GM21526 (cell line): ENCODE measurements at regions not wholly inside any gene's neighbourhood (a gene's known extent, or its start where the extent isn't known, plus 50 kb on each side); places are given as distances from the start of the nearest gene placed in this dataset.

Experiments
- ATAC-seq: cut with Tn5 transposase; IDR thresholded peaks from one replicate; pipeline ENCODE4 v1.9.1; 2021; ENCODE audit warnings: moderate library complexity; ENCODE audit not compliant: unreplicated experiment, low FRiP score

- ATAC-seq = no peak
Observed at GRCh38 chr4:43886196-43886595, 562.4 kb downstream of the KCTD8 start.

DNA sequence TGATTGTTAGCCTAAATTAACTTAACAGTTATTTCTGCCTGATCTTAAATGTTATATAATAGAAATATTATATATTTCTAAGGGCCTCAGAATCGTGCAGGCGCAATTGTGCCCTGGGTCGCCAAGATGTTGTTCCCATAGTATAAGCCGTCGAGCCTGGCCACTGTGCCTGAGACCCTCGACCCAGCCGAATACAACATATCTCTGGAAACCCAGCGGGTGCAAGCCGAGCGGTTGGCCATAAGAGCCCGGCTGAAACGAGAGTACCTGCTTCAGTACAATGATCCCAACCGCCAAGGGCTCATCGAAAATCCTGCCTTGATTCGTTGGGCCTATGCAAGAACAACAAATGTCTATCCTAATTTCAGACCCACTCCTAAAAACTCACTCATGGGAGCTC lies 549.8 kb downstream of the KCTD8 start:
- no peak for ATAC-seq

DNA sequence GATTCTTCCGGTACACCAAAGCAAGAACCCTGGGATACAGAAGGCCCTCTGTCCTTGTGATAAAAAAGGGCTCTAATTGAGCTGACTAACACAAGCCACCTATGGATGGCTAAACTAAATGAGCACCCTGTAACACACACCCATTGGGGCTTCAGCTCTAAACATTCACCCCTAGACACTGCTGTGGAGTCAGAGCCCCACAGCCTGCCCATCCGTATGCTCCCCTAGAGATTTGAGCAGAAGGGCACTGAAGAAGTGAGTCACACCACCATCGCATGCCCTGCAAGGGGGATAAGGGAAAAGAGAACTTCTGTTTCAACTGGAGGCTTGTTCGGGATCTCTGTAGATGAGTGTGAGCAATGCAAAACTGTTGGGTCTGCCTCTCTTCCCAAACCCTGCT lies 545.2 kb downstream of the KCTD8 start:
- ATAC-seq = no peak

- no peak for ATAC-seq
Observed at GRCh38 chr4:43918377-43918776, 530.2 kb downstream of the KCTD8 start.

DNA sequence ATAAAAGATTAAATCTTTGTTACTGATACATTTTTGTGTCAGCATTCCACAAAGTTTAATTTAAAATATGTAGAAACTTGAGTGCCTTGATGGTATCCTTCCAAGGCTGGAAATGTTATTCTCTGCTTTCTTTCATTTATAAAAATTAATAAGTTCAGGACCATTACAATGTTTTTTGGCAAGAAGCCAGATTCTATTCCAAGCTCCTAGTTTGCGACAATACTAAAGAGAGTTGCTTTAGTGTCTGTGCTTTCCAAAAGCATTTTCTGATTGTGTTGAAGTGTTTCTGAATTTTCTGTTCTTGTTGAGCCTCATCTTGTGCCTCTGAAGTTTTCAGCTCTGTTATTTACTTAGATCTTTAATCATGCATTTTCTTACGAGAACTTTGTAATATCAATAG lies 516.2 kb downstream of the KCTD8 start:
- ATAC-seq = no peak

DNA sequence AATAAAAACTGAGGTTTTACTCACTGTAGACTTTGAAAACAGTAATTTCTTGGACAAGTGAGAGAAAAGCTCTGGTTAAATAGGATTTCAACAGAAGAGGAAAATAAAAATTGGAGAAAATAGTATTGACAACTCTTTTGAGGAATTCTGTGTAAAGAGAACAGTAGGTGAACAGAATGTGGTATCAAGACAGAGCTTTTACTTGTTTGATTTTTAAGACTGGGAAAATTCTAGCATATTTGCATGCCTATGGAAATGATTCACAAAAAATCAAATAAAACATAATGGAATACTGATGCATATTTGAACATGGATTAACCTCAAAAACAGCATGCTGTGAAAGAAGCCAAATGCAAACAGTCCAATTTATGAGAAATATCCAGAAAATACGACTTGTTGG lies 504.6 kb downstream of the KCTD8 start:
- no peak for ATAC-seq

DNA sequence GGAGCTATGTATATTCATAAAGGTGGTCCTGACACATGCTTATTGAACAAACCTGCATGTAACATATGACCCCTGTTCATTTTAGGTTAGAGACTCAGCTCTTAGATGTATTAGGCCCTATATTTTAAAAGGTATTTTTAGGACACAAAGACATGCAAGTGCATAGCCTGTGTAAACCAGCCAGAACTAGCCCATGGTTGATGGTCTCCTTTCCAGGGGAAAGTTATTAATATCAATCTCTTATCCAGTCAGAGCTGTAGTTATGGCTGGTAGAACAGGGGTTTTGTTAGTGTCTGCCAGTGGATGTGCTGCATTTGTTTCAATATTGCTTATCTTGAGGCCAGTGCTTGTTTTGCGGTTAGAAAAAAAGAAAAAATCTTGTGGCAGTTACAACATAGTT lies 488.6 kb downstream of the KCTD8 start:
- ATAC-seq = no peak

DNA sequence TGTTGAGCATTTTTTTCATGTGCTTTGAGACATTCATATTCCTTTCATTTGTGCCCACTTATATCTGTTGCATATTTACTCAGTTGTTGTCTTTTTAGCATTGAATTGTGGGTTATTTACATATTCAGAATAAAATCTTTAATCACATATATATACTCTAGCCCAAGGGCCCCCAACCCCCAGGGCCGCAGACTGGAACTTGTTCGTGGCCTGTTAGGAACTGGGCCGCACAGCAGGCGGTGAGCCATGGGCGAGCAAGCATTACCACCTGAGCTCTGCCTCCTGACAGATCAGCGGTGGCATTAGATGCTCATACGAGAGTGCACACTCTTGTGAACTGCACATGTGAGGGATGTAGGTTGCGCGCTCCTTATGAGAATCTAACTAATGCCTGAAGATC lies 480.6 kb downstream of the KCTD8 start:
- no peak for ATAC-seq

DNA sequence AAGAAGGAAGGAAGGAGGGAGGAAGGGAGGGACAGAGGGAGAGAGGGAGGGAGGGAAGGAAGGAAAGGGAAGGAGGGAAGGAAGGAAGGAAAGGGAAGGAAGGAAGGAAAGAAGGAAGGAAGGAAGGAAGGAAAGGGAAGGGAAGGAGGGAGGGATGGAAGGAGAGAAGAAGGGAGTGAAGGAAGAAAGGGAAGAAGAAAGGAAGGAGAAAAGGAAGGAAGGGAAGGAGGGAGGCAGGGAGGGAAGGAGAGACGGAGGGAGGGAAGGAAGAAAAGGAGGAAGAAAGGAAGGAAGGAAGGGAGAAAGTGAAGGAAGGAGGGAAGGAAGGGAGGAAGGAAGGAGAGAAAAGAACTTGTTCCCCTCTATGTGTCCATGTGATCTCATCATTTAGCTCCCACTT lies 465.0 kb downstream of the KCTD8 start:
- no peak for ATAC-seq

GRCh38 chr4:43987331-43987944 lies 461.2 kb downstream of the KCTD8 start:
- ATAC-seq = no peak

DNA sequence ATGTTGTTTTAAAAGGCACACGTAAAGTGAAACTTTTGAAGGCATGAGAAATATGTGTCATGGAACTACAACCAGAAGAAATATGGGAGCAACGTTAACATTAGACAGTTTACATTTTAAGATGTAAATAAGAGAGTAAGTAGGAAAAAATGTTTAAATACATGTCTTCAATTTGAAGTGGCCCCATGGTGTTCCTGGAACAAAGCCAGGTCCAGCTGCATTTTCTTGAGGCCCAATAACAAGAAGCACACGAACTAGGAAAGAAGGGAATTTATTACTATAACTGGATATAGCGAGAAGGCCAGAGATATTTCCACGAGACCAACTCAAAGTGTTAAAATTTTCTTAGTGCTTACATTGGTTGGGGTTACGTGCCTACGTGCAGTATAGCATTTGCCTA lies 458.1 kb downstream of the KCTD8 start:
- ATAC-seq = no peak

GRCh38 chr4:43990963-43991362 lies 457.6 kb downstream of the KCTD8 start:
- no peak for ATAC-seq

DNA sequence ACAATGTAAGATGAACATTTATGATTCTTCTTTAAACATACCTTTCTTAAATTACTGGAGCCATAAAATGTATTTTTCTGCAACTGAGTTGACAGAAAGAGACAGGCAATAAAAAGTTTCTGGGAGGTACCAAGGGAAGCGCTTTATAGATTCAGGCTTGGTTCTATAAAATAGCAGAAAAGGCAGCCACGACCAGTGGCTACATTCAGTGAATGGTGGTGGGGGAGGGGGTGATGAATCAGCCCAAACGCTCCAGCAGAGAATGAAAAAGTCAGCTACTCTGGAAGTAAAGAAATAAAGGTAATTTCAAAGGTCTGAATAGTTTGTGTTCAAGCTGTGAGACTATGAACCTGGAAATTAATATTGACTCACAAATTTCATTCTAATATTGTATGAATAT lies 456.1 kb downstream of the KCTD8 start:
- no peak for ATAC-seq

- ATAC-seq = no peak
Observed at GRCh38 chr4:43993196-43993902, 455.3 kb downstream of the KCTD8 start.

GRCh38 chr4:43999669-44000068 lies 448.9 kb downstream of the KCTD8 start:
- ATAC-seq = no peak

DNA sequence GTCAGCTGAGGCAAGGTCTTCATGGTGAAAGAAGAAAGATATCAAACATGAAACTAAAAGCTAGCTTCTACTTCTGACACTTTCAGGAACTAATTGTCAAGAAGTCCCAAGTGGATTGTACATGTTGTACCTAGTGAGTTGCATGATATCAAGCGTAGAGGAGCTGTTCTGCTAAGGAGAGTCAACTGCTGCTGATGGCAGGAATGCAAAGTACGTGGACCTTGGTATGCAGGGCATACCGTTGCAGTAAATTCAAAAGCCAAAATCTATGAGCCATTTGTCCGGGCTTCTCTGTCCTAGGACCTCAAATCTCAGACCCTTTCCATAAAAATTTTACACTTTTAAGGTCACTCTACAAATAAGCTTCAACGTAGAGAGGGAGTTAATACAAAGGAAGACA lies 446.2 kb downstream of the KCTD8 start:
- no peak for ATAC-seq

DNA sequence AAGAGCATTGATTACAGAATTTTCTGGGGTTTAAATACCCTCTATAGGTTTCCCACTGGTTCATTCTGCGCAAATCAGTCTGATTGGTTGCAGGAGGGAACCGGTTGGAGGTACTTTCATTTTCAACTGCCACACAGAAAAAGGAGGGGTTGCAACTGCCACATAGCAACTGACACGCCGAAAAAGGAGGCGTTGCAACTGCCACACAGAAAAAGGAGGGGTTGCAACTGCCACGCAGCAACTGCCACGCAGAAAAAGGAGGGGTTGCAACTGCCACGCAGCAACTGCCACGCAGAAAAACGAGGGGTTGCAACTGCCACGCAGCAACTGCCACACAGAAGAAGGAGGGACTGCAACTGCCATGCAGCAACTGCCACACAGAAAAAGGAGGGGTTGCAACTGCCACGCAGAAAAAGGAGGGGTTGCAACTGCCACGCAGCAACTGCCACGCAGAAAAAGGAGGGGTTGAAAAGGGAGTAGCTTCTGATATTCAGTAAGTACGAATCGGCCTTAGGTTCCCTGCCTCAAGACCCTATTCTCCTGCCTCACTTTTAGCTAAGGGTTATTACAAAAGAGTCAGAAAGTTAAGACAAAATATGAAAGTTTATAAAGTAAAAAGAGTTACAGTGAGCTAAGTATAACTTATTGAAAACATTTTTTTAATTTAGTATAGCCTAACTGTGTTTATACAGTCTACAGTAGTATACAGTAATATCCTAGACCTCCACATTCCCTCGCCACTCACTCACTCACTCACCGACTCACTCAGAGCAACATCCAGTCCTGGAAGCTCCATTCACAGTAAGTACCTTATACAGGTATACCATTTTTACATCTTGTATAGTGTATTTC lies 431.8 kb downstream of the KCTD8 start:
- no peak for ATAC-seq

DNA sequence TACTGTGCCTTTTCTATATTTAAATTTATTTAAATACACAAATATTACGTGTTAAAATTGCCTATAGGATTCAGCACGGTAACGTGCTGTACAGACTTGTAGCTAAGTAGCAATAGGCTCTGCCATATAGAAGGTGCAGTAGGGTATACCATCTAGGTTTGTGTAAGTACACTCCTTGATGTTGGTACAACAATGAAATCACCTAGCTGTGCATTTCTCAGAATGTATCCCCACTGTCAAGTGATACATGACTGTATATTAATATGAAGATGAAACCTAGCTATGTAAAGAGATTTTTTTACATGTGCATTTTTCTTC lies 431.2 kb downstream of the KCTD8 start:
- ATAC-seq = no peak

GRCh38 chr4:44019721-44020120 lies 428.9 kb downstream of the KCTD8 start:
- no peak for ATAC-seq

- ATAC-seq = no peak
Observed at GRCh38 chr4:44025376-44026020, 423.1 kb downstream of the KCTD8 start.

DNA sequence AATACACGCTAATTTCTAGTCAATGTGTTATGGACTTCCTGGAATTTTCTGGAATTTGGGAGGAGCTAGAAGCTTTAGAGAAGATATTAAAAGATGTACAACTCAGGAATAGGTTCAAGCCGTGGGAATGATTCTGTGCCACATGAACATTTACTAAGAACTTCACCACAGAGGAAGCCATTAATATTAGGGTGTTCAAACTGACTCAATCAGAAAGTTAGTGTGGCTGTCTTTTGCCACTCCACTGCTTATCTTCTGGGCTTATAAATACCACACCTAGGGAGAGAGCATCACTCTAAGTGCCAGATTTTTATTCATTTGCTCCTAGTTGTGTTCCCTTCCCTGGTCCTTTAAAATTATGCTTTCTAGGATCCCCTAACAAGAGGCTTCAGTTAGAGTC lies 409.8 kb downstream of the KCTD8 start:
- no peak for ATAC-seq
